Stimulated activated CD8-positive, alpha-beta memory T cell treated with anti-CD3 and anti-CD28 coated beads, Interleukin-7, amount 100 ng/mL, for 48 hours (primary cell): ENCODE measurements at regions not wholly inside any gene's neighbourhood (a gene's known extent, or its start where the extent isn't known, plus 50 kb on each side); places are given as distances from the start of the nearest gene placed in this dataset.

Source experiments
- DNase-seq, 2 donors: peaks; one replicate each; pipeline ENCODE4 v3.0.0-alpha.2; 2020; ENCODE audit warnings: low read depth in 1 of 2; ENCODE audit errors: extremely low read depth in 1 of 2

DNA sequence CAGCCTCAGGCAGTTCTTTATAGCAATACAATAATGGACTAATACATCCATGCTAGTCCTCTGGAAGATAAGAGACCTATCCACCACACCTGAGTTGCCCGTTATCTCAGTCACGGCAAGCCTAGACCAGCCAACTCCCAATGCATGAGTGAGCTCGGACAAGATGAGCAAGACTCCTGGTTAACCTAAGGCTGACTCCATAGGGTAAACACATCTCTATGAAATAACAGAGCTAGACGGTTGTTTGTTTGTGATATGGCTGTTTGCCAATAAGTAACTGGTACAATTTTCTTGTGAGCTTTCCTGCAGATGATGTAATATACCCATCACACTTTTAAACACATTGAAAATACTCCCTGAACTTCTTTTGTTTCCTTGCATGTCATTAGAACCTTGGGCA, 70.6 kb upstream of the PHACTR1 start:
- no peak for DNase-seq

DNA sequence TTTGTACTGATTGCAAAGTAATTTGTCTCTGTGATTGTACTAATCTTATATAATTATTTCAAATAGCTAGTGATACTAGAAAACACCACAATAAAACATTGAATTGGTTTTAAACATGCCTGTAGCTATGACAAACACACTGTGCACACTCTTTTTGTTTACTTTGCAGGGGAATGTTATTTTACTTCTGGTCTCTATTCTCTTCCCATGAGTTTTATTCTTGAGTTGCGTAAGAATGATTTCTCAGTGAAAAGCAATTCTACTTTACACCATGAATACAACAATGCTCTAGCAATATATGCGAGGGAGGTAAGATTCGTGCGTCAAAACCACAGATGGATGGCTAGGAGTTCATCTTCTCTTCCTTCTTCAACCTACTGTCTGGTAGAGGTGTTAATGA, 68.4 kb upstream of the PHACTR1 start:
- DNase-seq = no peak

DNA sequence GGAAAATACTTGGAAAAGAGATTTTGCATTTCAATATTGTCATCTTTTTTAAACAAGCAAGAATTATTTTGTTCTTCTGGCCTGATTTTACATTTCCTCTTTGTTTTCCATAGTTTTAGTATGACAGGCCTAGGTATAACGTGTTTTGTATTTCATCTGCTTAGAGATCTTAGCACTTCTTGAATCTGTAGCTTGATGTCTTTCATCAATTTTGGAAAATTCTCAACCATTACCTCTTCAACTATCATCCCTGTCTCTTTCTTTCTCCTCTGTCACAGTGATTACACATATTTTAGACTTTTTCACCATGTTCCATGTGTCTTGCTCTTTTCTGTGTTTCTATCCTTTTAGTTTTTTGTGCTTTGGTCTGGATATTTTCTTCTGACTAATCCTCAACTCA, 67.2 kb upstream of the PHACTR1 start:
- DNase-seq = no peak

DNA sequence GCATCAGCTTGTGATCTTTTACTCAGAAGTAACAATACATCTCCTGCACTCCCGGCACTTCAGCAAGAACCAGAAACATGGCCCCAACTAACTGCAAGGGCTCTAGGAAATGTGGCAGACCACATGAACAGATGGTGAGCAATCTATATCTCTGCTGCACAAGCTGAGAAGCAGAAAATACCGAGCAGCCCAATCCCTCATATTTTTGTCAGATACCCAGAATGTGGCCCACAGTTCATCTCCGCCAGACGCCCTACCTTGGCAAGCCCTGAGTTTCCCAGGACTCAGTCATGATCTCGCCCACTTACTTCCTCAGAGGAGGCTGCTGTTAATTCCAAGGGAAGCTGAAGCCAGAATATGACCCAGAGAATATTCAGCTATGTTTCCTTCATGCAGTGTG, 63.1 kb upstream of the PHACTR1 start:
- no peak for DNase-seq

DNA sequence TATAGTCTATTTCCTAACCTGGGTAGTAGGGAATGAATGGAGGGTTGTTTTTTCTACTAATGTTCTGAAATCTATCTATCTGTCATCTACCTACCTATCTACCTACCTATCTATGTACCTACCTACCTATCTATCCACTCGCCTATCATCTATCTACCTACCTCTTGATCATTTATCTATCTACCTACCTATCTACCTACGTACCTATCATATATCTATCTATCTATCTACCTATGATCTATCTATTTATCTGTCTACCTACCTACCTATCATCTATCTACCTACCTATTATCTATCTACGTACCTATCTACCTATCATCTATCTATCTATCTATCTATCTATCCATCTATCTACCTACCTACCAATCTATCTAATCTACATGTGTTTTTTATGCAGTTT, 62.5 kb upstream of the PHACTR1 start:
- no peak for DNase-seq

DNA sequence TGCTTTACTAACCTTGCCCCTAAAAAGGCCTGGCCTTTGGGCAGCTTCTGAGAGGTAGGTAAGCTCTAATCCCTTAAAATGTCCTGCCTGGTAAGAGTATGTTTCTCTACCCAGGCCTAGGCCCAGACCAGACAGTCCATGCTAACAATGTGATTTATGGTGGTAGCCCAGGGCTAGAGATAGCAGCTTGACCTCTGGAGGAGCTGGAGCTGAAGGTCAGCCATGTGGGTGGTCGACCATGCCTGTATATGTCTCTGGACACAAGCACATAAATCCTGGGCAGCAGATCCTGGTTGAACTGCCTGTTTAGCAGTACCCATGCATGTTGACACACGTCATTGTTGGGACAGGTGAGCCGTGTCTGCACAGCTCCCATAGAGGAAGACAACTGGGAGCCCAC, 62.1 kb upstream of the PHACTR1 start:
- DNase-seq = no peak

DNA sequence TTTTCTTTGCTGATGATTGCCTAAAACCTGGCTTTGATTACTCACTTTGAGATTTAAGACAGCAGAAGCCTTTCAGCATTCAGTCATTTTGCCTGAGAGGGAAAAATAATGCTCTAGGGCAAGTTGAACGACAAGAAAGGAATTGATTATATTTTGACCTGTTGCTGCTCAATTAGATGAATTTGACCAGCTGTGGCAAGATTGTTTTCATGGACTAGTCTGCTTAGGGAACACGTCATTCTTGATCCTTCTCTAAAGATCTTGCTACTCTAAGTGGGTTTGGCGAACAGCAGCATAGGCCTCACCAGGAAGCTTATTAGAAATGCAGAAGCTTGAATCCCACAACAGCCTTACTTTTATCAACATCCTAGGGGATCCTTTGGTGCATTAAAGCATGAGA, 59.7 kb upstream of the PHACTR1 start:
- no peak for DNase-seq

DNA sequence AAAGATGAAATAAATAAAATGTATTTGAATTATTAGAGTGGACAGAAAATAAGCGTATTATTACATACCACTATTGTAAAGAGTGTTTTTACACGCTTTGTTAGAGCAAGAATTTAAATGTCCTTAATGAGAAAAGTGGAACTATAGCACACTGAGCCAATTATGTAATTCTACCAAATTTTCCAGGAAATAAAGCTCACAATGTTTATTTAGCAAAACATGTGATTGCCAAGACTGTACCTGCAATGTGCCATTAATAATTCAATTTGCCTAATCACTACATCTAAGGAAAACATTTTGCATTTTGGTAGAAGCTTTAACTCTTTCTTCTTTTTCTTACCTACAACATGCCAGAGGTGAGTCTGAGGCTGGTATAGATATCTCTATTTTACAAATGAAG, 58.7 kb upstream of the PHACTR1 start:
- no peak for DNase-seq

DNA sequence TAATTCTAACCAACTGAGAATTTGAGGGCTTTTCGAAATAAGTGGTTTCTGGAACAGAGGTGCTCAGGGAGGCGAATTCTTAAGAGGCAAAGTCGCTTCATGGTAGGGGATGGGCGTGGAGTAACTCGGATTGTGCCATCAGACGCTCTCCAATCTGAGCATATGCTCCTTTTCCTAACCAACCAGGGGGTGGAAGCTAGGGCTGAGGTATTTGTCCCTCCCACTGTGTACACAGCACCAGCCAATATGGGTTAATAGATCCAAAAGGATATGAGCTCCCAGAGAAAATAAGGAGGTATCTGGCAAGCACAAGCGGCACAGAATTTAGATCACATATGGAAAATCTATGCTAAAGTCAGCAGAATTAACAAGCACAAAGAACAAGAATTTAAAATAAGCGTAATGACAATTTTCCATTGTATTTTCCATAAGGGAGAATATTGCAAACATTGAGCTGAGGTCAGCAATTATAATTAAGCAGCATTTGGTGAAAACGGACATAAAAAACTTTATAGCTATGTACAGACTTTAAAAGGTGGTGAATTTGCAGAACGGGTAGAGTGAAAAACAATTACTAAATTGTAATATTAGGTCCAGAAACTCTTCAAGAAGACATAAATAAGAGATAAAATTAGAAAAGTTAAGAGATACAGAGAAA, 55.0 kb upstream of the PHACTR1 start:
- no peak for DNase-seq
